Smooth muscle cell (in vitro differentiated cells): ENCODE measurements at regions not wholly inside any gene's neighbourhood (a gene's known extent, or its start where the extent isn't known, plus 50 kb on each side); places are given as distances from the start of the nearest gene placed in this dataset.

Experiments
- DNase-seq: peaks from one replicate; lab custom pipeline; 2025; ENCODE audit not compliant: unreplicated experiment; lab: John Stamatoyannopoulos, UW
- H2AFZ ChIP-seq: fragments of 200-600 bp; sonication (generic); 2 replicates; pipeline ENCODE4 v1.6.0; 2016; ENCODE audit warnings: antibody characterized with exemption, low read depth, mild to moderate bottlenecking
- H3F3A ChIP-seq: fragments of 200-600 bp; sonication (generic); 2 replicates; pipeline ENCODE4 v1.6.0; 2017; ENCODE audit warnings: antibody characterized with exemption, low read depth
- H3K27ac ChIP-seq: fragments of 200-600 bp; sonication (generic); 2 replicates; pipeline ENCODE4 v1.5.1; 2016; ENCODE audit warnings: low read depth, mild to moderate bottlenecking
- H3K27me3 ChIP-seq: fragments of 200-600 bp; sonication (generic); 2 replicates; pipeline ENCODE4 v1.6.1; 2016; ENCODE audit warnings: low read depth, mild to moderate bottlenecking
- H3K36me3 ChIP-seq: fragments of 200-600 bp; sonication (generic); 2 replicates; pipeline ENCODE4 v1.5.1; 2016; ENCODE audit warnings: low read depth
- H3K4me1 ChIP-seq: fragments of 200-600 bp; sonication (generic); 2 replicates; pipeline ENCODE4 v1.5.1; 2016; ENCODE audit warnings: low read depth
- H3K4me2 ChIP-seq: fragments of 200-600 bp; sonication (generic); 2 replicates; pipeline ENCODE4 v1.6.0; 2016; ENCODE audit warnings: mild to moderate bottlenecking
- H3K4me3 ChIP-seq: fragments of 200-600 bp; sonication (generic); 2 replicates; pipeline ENCODE4 v1.5.1; 2016; ENCODE audit warnings: mild to moderate bottlenecking
- H3K79me2 ChIP-seq: fragments of 200-600 bp; sonication (generic); 2 replicates; pipeline ENCODE4 v1.6.0; 2016; ENCODE audit warnings: low read depth, mild to moderate bottlenecking
- H3K9ac ChIP-seq: fragments of 200-600 bp; sonication (generic); 2 replicates; pipeline ENCODE4 v1.6.0; 2016; ENCODE audit warnings: low read depth
- H3K9me3 ChIP-seq: fragments of 200-600 bp; sonication (generic); replicated peaks from 2 replicates; pipeline ENCODE4 v1.5.1; 2016; ENCODE audit warnings: low read depth
- H4K20me1 ChIP-seq: fragments of 200-600 bp; sonication (generic); 2 replicates; pipeline ENCODE4 v1.6.0; 2016; ENCODE audit warnings: low read depth
- CTCF ChIP-seq: fragments of 200-600 bp; sonication (generic); IDR thresholded peaks from 2 replicates; pipeline ENCODE4 v1.5.1; 2017; ENCODE audit warnings: borderline replicate concordance, mild to moderate bottlenecking, antibody characterized with exemption; ENCODE audit not compliant: insufficient read depth, poor library complexity, severe bottlenecking
- WGBS: methylation state at CpG from one replicate; pipeline ENCODE4 v1.1.7; 2016; ENCODE audit warnings: low lambda C conversion rate; 5-methylcytosine and 5-hydroxymethylcytosine counted together

- no peaks in the 10 kb centered on the region for H3K4me1 ChIP-seq
- no peak for DNase-seq
- H3K4me3 ChIP-seq, result no peak overlapping the region
- no peaks in the 10 kb centered on the region for H3K9me3 ChIP-seq
- no peaks in the 10 kb centered on the region for H4K20me1 ChIP-seq
- H3K79me2 ChIP-seq, result no peaks in the 10 kb centered on the region
- H3K36me3 ChIP-seq, result no peaks in the 10 kb centered on the region
- TF ChIP-seq CTCF, result no peak
- H2AFZ ChIP-seq, result no peak overlapping the region
- H3K9ac ChIP-seq, result no peak overlapping the region
- no peak overlapping the region for H3K27ac ChIP-seq
- no peaks in the 10 kb centered on the region for H3F3A ChIP-seq
- no peak overlapping the region for H3K4me2 ChIP-seq
- WGBS, result 83% methylated on average over 3 of the region's 3 CpGs
- H3K27me3 ChIP-seq, result no peaks in the 10 kb centered on the region
Measured at GRCh38 chr1:184319879-184320278, 67.0 kb upstream of the C1orf21 start.

DNA sequence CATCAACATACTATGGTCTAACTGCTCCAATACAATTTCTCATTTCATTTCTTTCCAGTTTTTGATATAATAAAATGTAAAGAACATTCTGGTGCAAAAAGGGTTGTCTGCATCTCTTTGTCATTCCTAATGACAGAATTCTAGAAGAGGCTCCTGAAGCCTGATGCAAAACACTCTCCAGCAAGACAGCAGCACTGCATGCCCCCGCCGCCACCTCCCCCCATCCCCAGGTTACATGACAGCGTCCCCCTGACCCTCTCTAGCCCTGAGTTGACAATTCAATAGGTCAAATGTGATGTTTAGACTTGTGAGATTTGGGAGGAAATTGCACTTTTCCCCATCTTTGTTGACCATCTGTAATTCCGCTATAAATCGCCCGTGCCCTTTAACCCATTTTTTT, 64.6 kb upstream of the C1orf21 start:
- DNase-seq, result no peak
- Histone ChIP-seq H3K36me3 (no peaks in the 10 kb centered on the region), H3K79me2 (no peaks in the 10 kb centered on the region), H4K20me1 (no peaks in the 10 kb centered on the region), H3K9me3 (no peaks in the 10 kb centered on the region), H3K27ac (no peak overlapping the region), H3K9ac (no peak overlapping the region), H3K4me2 (no peak overlapping the region), H2AFZ (no peak overlapping the region), H3K27me3 (no peaks in the 10 kb centered on the region), H3K4me1 (no peaks in the 10 kb centered on the region), H3K4me3 (no peak overlapping the region), H3F3A (no peaks in the 10 kb centered on the region)
- 79% methylated on average over 6 of the region's 6 CpGs for WGBS
- TF ChIP-seq CTCF, result no peak

GRCh38 chr1:184324972-184325371, 61.9 kb upstream of the C1orf21 start:
- Histone ChIP-seq H2AFZ (no peak overlapping the region), H3F3A (no peaks in the 10 kb centered on the region), H4K20me1 (no peaks in the 10 kb centered on the region), H3K9ac (no peak overlapping the region), H3K9me3 (no peaks in the 10 kb centered on the region), H3K4me3 (no peak overlapping the region), H3K4me2 (no peak overlapping the region), H3K36me3 (no peaks in the 10 kb centered on the region), H3K4me1 (no peaks in the 10 kb centered on the region), H3K27me3 (no peaks in the 10 kb centered on the region), H3K79me2 (no peaks in the 10 kb centered on the region), H3K27ac (no peak overlapping the region)
- WGBS, result 98% methylated on average over 3 of the region's 3 CpGs
- no peak for DNase-seq
- TF ChIP-seq CTCF, result no peak

DNA sequence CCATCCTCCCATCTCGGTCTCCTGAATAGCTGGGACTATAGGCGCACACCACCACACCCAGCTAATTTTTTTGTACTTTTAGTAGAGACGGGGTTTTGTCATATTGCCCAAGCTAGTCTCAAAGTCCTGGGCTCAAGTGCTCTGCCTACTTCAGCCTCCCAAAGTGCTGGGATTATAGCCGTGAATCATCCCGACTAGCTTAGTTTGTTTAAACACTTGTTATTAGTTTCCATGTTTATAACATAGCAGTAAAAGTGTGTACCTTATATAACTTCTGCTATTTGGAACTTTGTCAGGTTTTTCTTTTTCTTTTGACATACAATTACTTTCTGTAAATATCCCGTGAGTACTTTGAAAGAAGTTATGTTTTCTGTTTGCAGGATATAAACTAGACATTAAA, 60.6 kb upstream of the C1orf21 start:
- Histone ChIP-seq H3K79me2 (no peaks in the 10 kb centered on the region), H3K4me1 (no peaks in the 10 kb centered on the region), H3K4me3 (no peak overlapping the region), H3K9ac (no peak overlapping the region), H3K36me3 (no peaks in the 10 kb centered on the region), H3K27me3 (no peaks in the 10 kb centered on the region), H4K20me1 (no peaks in the 10 kb centered on the region), H2AFZ (no peak overlapping the region), H3K27ac (no peak overlapping the region), H3K4me2 (no peak overlapping the region), H3F3A (no peaks in the 10 kb centered on the region), H3K9me3 (no peaks in the 10 kb centered on the region)
- WGBS, result 53% methylated on average over 6 of the region's 6 CpGs
- no peak for DNase-seq
- TF ChIP-seq CTCF, result no peak
